Immature natural killer cell (primary cell): ENCODE measurements at regions not wholly inside any gene's neighbourhood (a gene's known extent, or its start where the extent isn't known, plus 50 kb on each side); places are given as distances from the start of the nearest gene placed in this dataset.

ENCODE experiments used
- DNase-seq, 3 donors: peaks; one replicate each; pipeline ENCODE4 v3.0.0; 2022; ENCODE audit warnings: mixed read lengths in 1 of 3
- H3K27ac Mint-ChIP-seq, 6 donors: one replicate each; pipeline ENCODE4 v1.8.0; 2020; ENCODE audit warnings: mixed read lengths in 6 of 6, mild to moderate bottlenecking in 5 of 6, inconsistent platforms in 4 of 6, moderate library complexity in 3 of 6
- H3K27me3 Mint-ChIP-seq, 3 donors: one replicate each; pipeline ENCODE4 v1.8.0; 2020 to 2021; ENCODE audit warnings: low read depth in 3 of 3, mild to moderate bottlenecking in 3 of 3, mixed read lengths in 3 of 3, moderate library complexity in 3 of 3, inconsistent platforms in 1 of 3
- H3K36me3 Mint-ChIP-seq, 3 donors: one replicate each; pipeline ENCODE4 v1.8.0; 2020; ENCODE audit warnings: mixed read lengths in 3 of 3, inconsistent platforms in 2 of 3, mild to moderate bottlenecking in 2 of 3
- H3K4me1 Mint-ChIP-seq, 2 donors: one replicate each; pipeline ENCODE4 v1.8.0; 2020; ENCODE audit warnings: inconsistent platforms in 2 of 2, mild to moderate bottlenecking in 2 of 2, mixed read lengths in 2 of 2, moderate library complexity in 1 of 2
- H3K4me3 Mint-ChIP-seq, 5 donors: one replicate each; pipeline ENCODE4 v1.8.0; 2020; ENCODE audit warnings: mild to moderate bottlenecking in 5 of 5, mixed read lengths in 5 of 5, inconsistent platforms in 3 of 5, moderate library complexity in 3 of 5
- H3K9me3 Mint-ChIP-seq, 6 donors: one replicate each; pipeline ENCODE4 v1.8.0; 2020; ENCODE audit warnings: mild to moderate bottlenecking in 6 of 6, mixed read lengths in 6 of 6, inconsistent platforms in 4 of 6, moderate library complexity in 3 of 6

GRCh38 chr11:116415095-116415494 lies 357.7 kb downstream of the BUD13 start:
- H3K9me3 Mint-ChIP-seq = no peaks in the 10 kb centered on the region
- peaks cover 0 to 11% (median 7%) of the 10 kb centered on the region in 3 donors for H3K27me3 Mint-ChIP-seq
- DNase-seq = no peak
- H3K4me1 Mint-ChIP-seq = no peaks in the 10 kb centered on the region
- H3K27ac Mint-ChIP-seq = no peak overlapping the region
- no peak overlapping the region for H3K4me3 Mint-ChIP-seq
- no peaks in the 10 kb centered on the region for H3K36me3 Mint-ChIP-seq

GRCh38 chr11:116414357-116414880 lies 358.4 kb downstream of the BUD13 start:
- no peak for DNase-seq
- no peak overlapping the region for H3K4me3 Mint-ChIP-seq
- no peaks in the 10 kb centered on the region for H3K36me3 Mint-ChIP-seq
- H3K27ac Mint-ChIP-seq = no peak overlapping the region
- no peaks in the 10 kb centered on the region for H3K4me1 Mint-ChIP-seq
- H3K9me3 Mint-ChIP-seq = no peaks in the 10 kb centered on the region
- peaks cover 0 to 11% (median 7%) of the 10 kb centered on the region in 3 donors for H3K27me3 Mint-ChIP-seq

GRCh38 chr11:116413301-116414242 lies 359.2 kb downstream of the BUD13 start:
- peaks cover 0 to 11% (median 7%) of the 10 kb centered on the region in 3 donors for H3K27me3 Mint-ChIP-seq
- H3K4me3 Mint-ChIP-seq = no peak overlapping the region
- no peak overlapping the region for H3K27ac Mint-ChIP-seq
- no peak for DNase-seq
- no peaks in the 10 kb centered on the region for H3K36me3 Mint-ChIP-seq
- H3K4me1 Mint-ChIP-seq = no peaks in the 10 kb centered on the region
- no peaks in the 10 kb centered on the region for H3K9me3 Mint-ChIP-seq

- Mint-ChIP-seq H3K4me1 (no peaks in the 10 kb centered on the region), H3K27me3 (peaks cover 0 to 11% (median 5%) of the 10 kb centered on the region in 3 donors), H3K36me3 (no peaks in the 10 kb centered on the region), H3K9me3 (no peaks in the 10 kb centered on the region), H3K27ac (no peak overlapping the region), H3K4me3 (no peak overlapping the region)
- DNase-seq = no peak
Measured at GRCh38 chr11:116412118-116412889, 360.5 kb downstream of the BUD13 start.

- Mint-ChIP-seq H3K27ac (no peak overlapping the region), H3K36me3 (no peaks in the 10 kb centered on the region), H3K27me3 (peaks cover 2 to 5% (median 4%) of the 10 kb centered on the region in 3 donors), H3K9me3 (no peaks in the 10 kb centered on the region), H3K4me1 (no peaks in the 10 kb centered on the region), H3K4me3 (no peak overlapping the region)
- DNase-seq = no peak
Measured at GRCh38 chr11:116409238-116409637, 363.5 kb downstream of the BUD13 start.

- H3K27ac Mint-ChIP-seq = no peak overlapping the region
- no peaks in the 10 kb centered on the region for H3K4me1 Mint-ChIP-seq
- H3K9me3 Mint-ChIP-seq = no peaks in the 10 kb centered on the region
- H3K36me3 Mint-ChIP-seq = no peaks in the 10 kb centered on the region
- H3K4me3 Mint-ChIP-seq = no peak overlapping the region
- no peak for DNase-seq
- H3K27me3 Mint-ChIP-seq = peaks cover 1 to 7% (median 6%) of the 10 kb centered on the region in 3 donors
Measured at GRCh38 chr11:116406042-116406441, 366.7 kb downstream of the BUD13 start.

GRCh38 chr11:116404462-116404798 lies 368.4 kb downstream of the BUD13 start:
- H3K27ac Mint-ChIP-seq = no peak overlapping the region
- no peaks in the 10 kb centered on the region for H3K4me1 Mint-ChIP-seq
- DNase-seq = no peak
- H3K9me3 Mint-ChIP-seq = no peaks in the 10 kb centered on the region
- no peak overlapping the region for H3K4me3 Mint-ChIP-seq
- no peaks in the 10 kb centered on the region for H3K36me3 Mint-ChIP-seq
- H3K27me3 Mint-ChIP-seq = peaks cover 0 to 7% (median 6%) of the 10 kb centered on the region in 3 donors

GRCh38 chr11:116403794-116404461 lies 368.9 kb downstream of the BUD13 start:
- Mint-ChIP-seq H3K36me3 (no peaks in the 10 kb centered on the region), H3K27ac (no peak overlapping the region), H3K4me1 (no peaks in the 10 kb centered on the region), H3K9me3 (no peaks in the 10 kb centered on the region), H3K27me3 (peaks cover 0 to 7% (median 6%) of the 10 kb centered on the region in 3 donors), H3K4me3 (no peak overlapping the region)
- no peak for DNase-seq

GRCh38 chr11:116400081-116400480 lies 372.7 kb downstream of the BUD13 start:
- no peak for DNase-seq
- Mint-ChIP-seq H3K4me1 (no peaks in the 10 kb centered on the region), H3K27ac (no peak overlapping the region)

GRCh38 chr11:116397602-116398084 lies 375.1 kb downstream of the BUD13 start:
- no peak overlapping the region for H3K27ac Mint-ChIP-seq
- peaks cover 4 to 7% (median 4%) of the 10 kb centered on the region in 3 donors for H3K27me3 Mint-ChIP-seq
- H3K36me3 Mint-ChIP-seq = no peaks in the 10 kb centered on the region
- no peaks in the 10 kb centered on the region for H3K4me1 Mint-ChIP-seq
- no peak for DNase-seq
- no peaks in the 10 kb centered on the region for H3K9me3 Mint-ChIP-seq
- no peak overlapping the region for H3K4me3 Mint-ChIP-seq

More at GRCh38 chr11:116400081-116400480, 372.7 kb downstream of the BUD13 start:
- no peak overlapping the region for H3K4me3 Mint-ChIP-seq
- H3K36me3 Mint-ChIP-seq = no peaks in the 10 kb centered on the region
- no peaks in the 10 kb centered on the region for H3K9me3 Mint-ChIP-seq
- H3K27me3 Mint-ChIP-seq = peaks cover 2 to 7% (median 5%) of the 10 kb centered on the region in 3 donors

GRCh38 chr11:116396331-116396730 lies 376.5 kb downstream of the BUD13 start:
- no peaks in the 10 kb centered on the region for H3K4me1 Mint-ChIP-seq
- H3K36me3 Mint-ChIP-seq = no peaks in the 10 kb centered on the region
- no peak overlapping the region for H3K4me3 Mint-ChIP-seq
- no peak for DNase-seq
- no peak overlapping the region for H3K27ac Mint-ChIP-seq
- H3K27me3 Mint-ChIP-seq = peaks cover 4 to 5% (median 4%) of the 10 kb centered on the region in 3 donors
- no peaks in the 10 kb centered on the region for H3K9me3 Mint-ChIP-seq

GRCh38 chr11:116394022-116394421 lies 378.8 kb downstream of the BUD13 start:
- Mint-ChIP-seq H3K27me3 (peaks cover 3 to 4% (median 4%) of the 10 kb centered on the region in 3 donors), H3K4me3 (no peak overlapping the region), H3K9me3 (no peaks in the 10 kb centered on the region), H3K36me3 (no peaks in the 10 kb centered on the region), H3K27ac (no peak overlapping the region), H3K4me1 (no peaks in the 10 kb centered on the region)
- no peak for DNase-seq

- H3K4me1 Mint-ChIP-seq = no peaks in the 10 kb centered on the region
- no peaks in the 10 kb centered on the region for H3K36me3 Mint-ChIP-seq
- H3K27me3 Mint-ChIP-seq = peaks cover 2 to 4% (median 2%) of the 10 kb centered on the region in 3 donors
- no peak overlapping the region for H3K27ac Mint-ChIP-seq
- H3K9me3 Mint-ChIP-seq = no peaks in the 10 kb centered on the region
- DNase-seq = no peak
- H3K4me3 Mint-ChIP-seq = no peak overlapping the region
Measured at GRCh38 chr11:116390963-116391362, 381.8 kb downstream of the BUD13 start.
